ENCODE measurements at regions not wholly inside any gene's neighbourhood (a gene's known extent, or its start where the extent isn't known, plus 50 kb on each side); places are given as distances from the start of the nearest gene placed in this dataset.

DNA sequence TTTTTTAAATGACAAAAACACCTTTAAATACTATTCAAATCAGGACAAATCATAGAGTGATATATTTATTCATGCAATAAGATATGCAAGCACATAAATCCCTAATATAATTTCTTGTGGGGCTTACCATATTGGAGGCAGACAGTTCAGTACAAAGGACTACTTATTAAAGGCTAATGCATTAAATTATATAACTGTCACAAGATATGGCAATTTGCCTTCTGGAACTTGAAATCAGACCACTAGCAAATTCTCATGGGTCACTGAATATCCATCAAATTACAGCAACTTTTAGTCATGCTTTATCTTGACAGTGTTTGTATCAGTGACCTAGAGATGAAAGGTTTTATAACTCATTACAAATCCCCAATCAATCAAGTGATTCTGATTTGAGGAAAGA is 54.1 kb upstream of the NCAM2 start:
- H3K4me3 ChIP-seq = no peak overlapping the region
- TF ChIP-seq CTCF (IDR thresholded peaks at IDR 0.05) = no peak
- no peaks in the 10 kb centered on the region for H3K27me3 ChIP-seq
- H3K27ac ChIP-seq = no peak overlapping the region
- no peaks in the 10 kb centered on the region for H3K4me1 ChIP-seq
- H3K36me3 ChIP-seq = no peaks in the 10 kb centered on the region
- no peak for DNase-seq (ENCODE audit: low spot score)
- no peaks in the 10 kb centered on the region for H3K9me3 ChIP-seq

- DNase-seq (ENCODE audit: low spot score) = no peak
- H3K36me3 ChIP-seq = no peaks in the 10 kb centered on the region
- H3K4me3 ChIP-seq = no peak overlapping the region
- H3K4me1 ChIP-seq = no peaks in the 10 kb centered on the region
- no peaks in the 10 kb centered on the region for H3K27me3 ChIP-seq
- no peaks in the 10 kb centered on the region for H3K9me3 ChIP-seq
- TF ChIP-seq CTCF (IDR thresholded peaks at IDR 0.05) = no peak
- no peak overlapping the region for H3K27ac ChIP-seq
Observed at GRCh38 chr21:20946701-20947100, 51.5 kb upstream of the NCAM2 start.

Small RNAs in the stretch of these regions (microRNA-seq; reads per million reads assigned to microRNA genes)
- gene MIR548X (ENCODE audit: borderline number of aligned reads in 2 of 2, borderline replicate concordance in 1 of 2) = 0 reads per million in 2 donors

Data from right atrium auricular region (tissue), 2 donors.